Type B pancreatic cell (in vitro differentiated cells): ENCODE measurements at regions not wholly inside any gene's neighbourhood (a gene's known extent, or its start where the extent isn't known, plus 50 kb on each side); places are given as distances from the start of the nearest gene placed in this dataset.

Source experiments
- DNase-seq: peaks from one replicate; pipeline ENCODE4 v3.0.0; 2021; ENCODE audit warnings: mixed read lengths; ENCODE audit not compliant: unreplicated experiment; ENCODE audit errors: extremely low spot score
- H3K27ac Mint-ChIP-seq: 2 replicates; pipeline ENCODE4 v1.8.0; 2021; ENCODE audit warnings: mild to moderate bottlenecking, mixed read lengths
- H3K27me3 Mint-ChIP-seq: 2 replicates; pipeline ENCODE4 v1.8.0; 2021; ENCODE audit warnings: mixed read lengths
- H3K36me3 Mint-ChIP-seq: 2 replicates; pipeline ENCODE4 v1.8.0; 2021; ENCODE audit warnings: mixed read lengths
- H3K4me1 Mint-ChIP-seq: one replicate; pipeline ENCODE4 v1.8.0; 2021; ENCODE audit warnings: mixed read lengths; ENCODE audit not compliant: unreplicated experiment
- H3K4me3 Mint-ChIP-seq: 2 replicates; pipeline ENCODE4 v1.8.0; 2021; ENCODE audit warnings: mild to moderate bottlenecking, mixed read lengths
- H3K9me3 Mint-ChIP-seq: 2 replicates; pipeline ENCODE4 v1.8.0; 2021; ENCODE audit warnings: mixed read lengths
- TF ChIP-seq, protein P1 (sequence below): fragments of 200-600 bp; sonication (generic); conservative IDR thresholded peaks from 2 replicates; pipeline ENCODE4 v1.5.0; 2021; ENCODE audit warnings: antibody characterized with exemption, mild to moderate bottlenecking

DNA sequence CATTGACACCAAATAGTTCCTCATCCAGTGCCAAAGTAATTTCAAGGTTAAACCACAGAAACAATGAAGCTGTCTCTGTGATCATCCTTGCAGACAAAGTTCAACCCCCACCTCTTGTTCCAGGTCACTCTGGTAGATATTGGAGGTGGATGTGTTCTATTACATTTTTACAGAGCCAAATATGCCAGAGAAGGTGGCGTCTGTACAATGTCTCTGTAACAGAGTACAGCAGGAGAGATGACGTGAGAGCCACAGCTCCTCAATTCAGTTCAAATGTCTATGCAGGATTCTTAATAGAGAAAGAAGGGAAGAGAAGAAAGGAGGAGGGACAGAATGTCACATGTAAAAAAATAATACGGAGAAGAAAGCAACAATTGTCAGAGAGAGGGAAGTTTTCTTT lies 268.3 kb upstream of the OR4E1 start:
- H3K4me3 Mint-ChIP-seq = no peak overlapping the region
- H3K36me3 Mint-ChIP-seq = no peaks in the 10 kb centered on the region
- H3K9me3 Mint-ChIP-seq = no peaks in the 10 kb centered on the region
- peaks cover 13% of the 10 kb centered on the region for H3K27me3 Mint-ChIP-seq
- no peak overlapping the region for H3K27ac Mint-ChIP-seq
- DNase-seq = no peak
- TF ChIP-seq, protein P1, sequence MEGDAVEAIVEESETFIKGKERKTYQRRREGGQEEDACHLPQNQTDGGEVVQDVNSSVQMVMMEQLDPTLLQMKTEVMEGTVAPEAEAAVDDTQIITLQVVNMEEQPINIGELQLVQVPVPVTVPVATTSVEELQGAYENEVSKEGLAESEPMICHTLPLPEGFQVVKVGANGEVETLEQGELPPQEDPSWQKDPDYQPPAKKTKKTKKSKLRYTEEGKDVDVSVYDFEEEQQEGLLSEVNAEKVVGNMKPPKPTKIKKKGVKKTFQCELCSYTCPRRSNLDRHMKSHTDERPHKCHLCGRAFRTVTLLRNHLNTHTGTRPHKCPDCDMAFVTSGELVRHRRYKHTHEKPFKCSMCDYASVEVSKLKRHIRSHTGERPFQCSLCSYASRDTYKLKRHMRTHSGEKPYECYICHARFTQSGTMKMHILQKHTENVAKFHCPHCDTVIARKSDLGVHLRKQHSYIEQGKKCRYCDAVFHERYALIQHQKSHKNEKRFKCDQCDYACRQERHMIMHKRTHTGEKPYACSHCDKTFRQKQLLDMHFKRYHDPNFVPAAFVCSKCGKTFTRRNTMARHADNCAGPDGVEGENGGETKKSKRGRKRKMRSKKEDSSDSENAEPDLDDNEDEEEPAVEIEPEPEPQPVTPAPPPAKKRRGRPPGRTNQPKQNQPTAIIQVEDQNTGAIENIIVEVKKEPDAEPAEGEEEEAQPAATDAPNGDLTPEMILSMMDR = no peak
- no peaks in the 10 kb centered on the region for H3K4me1 Mint-ChIP-seq

DNA sequence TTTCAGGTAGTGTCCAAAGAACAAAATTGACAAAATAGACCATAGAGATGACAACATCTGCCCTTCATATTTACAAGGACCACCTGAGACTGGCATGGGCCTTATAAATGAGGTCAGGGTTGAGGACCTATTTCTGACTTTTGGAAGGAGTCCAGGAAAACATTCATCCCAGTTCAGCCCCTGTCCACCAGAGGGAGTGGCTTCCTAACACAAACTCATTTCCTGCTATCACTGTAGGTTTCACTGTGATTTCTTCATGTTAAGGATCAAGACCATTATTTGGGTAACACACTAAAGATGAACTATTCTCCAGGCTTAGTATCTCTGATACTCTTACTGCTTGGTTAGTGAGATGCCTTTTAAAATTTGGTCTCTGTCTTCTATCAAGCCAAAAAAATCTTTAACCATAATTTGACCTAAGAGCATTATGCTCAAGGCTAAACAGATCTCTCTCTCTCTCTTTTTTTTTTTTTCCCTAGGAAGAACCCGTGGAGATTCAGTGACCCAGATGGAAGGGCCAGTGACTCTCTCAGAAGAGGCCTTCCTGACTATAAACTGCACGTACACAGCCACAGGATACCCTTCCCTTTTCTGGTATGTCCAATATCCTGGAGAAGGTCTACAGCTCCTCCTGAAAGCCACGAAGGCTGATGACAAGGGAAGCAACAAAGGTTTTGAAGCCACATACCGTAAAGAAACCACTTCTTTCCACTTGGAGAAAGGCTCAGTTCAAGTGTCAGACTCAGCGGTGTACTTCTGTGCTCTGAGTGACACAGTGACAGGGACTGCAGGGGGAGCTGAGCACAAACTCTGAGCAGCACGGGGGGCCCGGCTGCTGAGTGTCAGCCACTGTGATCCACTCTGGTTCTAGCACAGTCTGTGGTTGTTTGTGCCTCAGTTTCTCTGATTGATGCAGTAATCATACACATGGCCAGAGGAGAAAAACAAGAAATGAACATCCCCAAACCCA lies 267.6 kb upstream of the OR4E1 start:
- no peak overlapping the region for H3K4me3 Mint-ChIP-seq
- H3K27ac Mint-ChIP-seq = no peak overlapping the region
- peaks cover 17% of the 10 kb centered on the region for H3K27me3 Mint-ChIP-seq
- DNase-seq = no peak
- no peaks in the 10 kb centered on the region for H3K4me1 Mint-ChIP-seq
- TF ChIP-seq, protein P1 = peak; percentile 75
- no peaks in the 10 kb centered on the region for H3K36me3 Mint-ChIP-seq
- no peaks in the 10 kb centered on the region for H3K9me3 Mint-ChIP-seq

DNA sequence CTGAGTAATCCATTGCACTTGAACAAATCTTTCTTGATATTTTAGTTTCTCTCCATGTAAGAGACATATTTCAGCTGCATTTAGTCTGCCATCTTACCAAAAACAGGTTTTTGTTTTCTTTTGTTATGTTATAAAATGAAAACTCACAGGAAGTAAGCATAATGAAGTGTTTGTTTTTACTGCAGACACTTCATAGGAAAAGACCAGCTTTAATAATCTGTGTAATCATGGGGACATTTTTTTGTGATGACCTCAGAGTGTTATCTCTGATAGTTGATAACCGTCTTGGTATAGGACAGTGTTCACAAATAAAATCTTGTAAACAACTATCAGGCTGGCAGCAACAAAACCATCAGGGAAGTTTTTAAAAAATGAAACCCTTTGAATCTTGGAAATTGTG lies 266.2 kb upstream of the OR4E1 start:
- Mint-ChIP-seq H3K27me3 (peaks cover 17% of the 10 kb centered on the region), H3K4me1 (no peaks in the 10 kb centered on the region), H3K27ac (no peak overlapping the region), H3K36me3 (no peaks in the 10 kb centered on the region), H3K4me3 (no peak overlapping the region), H3K9me3 (no peaks in the 10 kb centered on the region)
- DNase-seq = no peak
- TF ChIP-seq, protein P1 = no peak

DNA sequence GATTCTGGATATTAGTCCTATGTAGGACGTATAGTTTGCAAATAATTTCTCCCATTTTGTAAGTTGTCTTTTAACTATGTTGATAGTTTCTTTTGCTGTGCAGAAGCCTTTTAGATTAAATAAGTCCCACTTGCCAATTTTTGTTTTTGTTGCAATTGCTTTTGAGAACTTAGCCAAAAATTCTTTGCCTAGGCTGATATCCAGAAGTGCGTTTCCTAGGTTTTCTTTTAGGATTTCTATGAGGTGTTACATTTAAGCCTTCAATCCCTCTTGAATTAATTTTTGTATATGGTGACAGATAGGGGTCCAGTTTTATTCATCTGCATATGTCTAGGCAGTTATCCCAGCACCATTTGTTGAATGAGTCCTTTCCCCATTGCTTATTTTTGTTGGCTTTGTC lies 264.4 kb upstream of the OR4E1 start:
- TF ChIP-seq, protein P1 = no peak

DNA sequence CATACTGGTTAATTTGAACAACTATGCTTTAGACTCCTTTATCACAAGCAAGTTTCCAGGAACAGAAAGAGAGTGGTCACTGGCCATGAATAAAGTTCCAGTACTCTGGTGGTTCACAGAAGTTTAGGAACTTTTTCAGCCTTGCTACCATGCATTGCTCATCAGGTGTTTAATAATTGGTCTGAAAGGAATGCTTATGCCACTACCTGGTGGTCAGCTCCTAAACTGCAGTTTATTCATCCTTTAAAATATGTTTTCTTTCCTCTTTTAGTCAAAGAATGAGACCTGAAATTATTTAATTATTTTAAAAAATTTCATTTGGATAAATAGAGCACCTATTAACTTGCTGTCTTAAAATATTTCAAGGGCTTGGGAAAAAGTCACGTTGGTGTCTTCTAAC lies 260.1 kb upstream of the OR4E1 start:
- no peaks in the 10 kb centered on the region for H3K9me3 Mint-ChIP-seq
- no peaks in the 10 kb centered on the region for H3K36me3 Mint-ChIP-seq
- H3K27me3 Mint-ChIP-seq = peaks cover 14% of the 10 kb centered on the region
- no peak overlapping the region for H3K27ac Mint-ChIP-seq
- DNase-seq = no peak
- H3K4me3 Mint-ChIP-seq = no peak overlapping the region
- no peaks in the 10 kb centered on the region for H3K4me1 Mint-ChIP-seq
- TF ChIP-seq, protein P1 = peak; percentile 59

More for the DNA sequence above, 264.4 kb upstream of the OR4E1 start:
- peaks cover 17% of the 10 kb centered on the region for H3K27me3 Mint-ChIP-seq
- H3K4me1 Mint-ChIP-seq = no peaks in the 10 kb centered on the region
- no peak overlapping the region for H3K4me3 Mint-ChIP-seq
- no peaks in the 10 kb centered on the region for H3K9me3 Mint-ChIP-seq
- no peaks in the 10 kb centered on the region for H3K36me3 Mint-ChIP-seq
- no peak overlapping the region for H3K27ac Mint-ChIP-seq
- DNase-seq = no peak
